ENCODE measurements at regions not wholly inside any gene's neighbourhood (a gene's known extent, or its start where the extent isn't known, plus 50 kb on each side); places are given as distances from the start of the nearest gene placed in this dataset.

DNA sequence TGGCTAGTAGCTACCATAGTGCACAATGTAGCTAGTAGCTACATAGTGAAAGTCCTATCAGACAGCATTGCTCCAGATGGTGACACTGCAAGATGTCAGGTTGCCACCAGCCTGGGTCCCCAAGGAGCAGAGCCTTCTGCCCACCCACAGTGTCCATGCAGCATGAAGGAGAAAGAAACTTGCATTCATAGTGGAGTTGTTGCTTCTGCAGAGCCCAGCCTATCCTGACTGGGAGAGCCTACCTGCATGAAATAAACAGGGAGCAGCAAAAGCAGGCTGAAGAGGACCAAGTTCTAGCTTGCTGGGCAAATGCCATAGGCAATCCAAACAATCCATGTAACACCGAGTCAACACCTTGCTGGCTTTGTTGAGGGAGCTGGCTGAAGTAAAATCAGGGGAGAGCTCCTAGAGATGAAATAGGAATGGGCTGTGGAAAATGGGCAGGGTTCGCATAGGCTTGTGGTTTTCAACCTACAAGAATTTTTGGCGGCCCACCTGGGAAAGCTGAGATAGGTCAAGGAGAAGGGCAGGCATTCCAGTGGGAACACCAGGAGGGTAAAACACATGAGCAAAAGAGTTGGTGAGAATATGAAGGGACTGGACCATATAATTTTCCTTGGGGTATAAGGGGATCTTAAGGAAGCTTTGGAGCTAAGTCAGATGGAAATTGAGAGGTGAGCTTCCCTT lies 195.8 kb downstream of the CYP26B1 start:
- DNase-seq, result no peak

DNA sequence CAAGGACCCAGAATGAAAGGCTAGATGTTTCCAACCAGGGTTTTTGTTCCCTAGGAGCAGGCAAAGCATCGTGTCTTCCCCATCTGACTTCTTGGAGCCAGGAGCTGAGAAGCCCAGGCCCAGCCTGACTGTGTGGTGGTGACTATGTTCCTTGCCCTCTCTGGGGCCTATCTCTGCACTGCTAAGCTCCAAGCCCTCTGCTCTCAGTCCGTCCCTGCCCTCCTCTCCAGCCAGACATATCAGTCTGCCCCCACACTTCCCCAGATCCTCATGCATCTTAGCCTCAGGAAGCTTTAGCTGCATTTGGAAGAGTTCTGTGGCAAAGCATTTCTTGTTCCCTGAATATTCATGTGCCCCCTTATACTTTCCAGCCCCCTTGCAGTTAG lies 196.6 kb downstream of the CYP26B1 start:
- DNase-seq, result no peak

GRCh38 chr2:71950256-71951082 lies 197.2 kb downstream of the CYP26B1 start:
- no peak for DNase-seq

DNA sequence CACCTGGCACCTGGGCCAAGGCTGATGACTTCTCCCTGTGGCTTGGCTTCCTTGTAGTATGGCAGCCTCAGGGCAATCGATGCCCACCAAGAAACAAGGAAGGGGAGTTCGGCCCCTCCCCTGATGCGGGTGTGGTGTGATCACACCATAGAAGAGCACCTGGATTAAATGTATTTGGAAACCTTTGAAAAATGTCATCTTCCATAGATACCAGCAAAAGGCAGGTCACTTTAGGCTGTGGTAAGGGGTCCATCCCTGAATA lies 198.2 kb downstream of the CYP26B1 start:
- DNase-seq, result no peak

DNA sequence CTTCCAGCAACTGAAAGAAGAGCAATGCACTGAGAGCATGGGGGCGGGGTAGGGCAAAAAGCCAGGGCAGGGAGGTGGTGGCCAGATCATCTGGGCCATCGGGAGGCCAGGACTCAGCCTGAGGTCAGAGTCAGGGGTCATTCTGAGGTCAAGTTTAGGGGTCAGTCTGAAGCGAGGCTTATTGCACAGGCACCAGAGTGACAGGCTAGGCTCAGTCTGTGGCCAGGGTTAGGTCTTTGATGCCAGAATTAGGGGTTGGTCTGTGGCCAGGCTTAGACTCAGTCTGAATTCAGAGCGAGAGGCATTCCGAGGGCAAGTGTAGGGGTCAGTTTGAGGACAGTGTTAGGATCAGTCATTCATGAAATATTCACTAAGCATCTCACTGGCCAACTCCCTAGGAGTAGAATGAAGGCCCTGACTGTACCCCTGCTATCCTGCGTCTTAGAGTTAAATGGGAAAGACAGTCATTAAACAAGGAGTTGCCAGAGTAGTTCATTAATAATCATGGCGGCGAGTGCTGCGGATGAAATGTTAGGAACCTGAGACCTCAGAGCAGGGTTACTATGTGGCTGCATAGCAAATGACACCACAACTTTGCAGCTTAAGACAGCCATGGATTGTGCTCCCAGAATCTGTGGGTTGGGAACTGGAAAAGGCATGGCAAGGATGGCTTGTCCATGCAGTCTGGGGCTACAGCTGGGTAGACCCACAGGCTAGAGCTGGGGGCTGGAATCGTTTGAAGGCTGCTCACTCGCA lies 198.7 kb downstream of the CYP26B1 start:
- no peak for DNase-seq

DNA sequence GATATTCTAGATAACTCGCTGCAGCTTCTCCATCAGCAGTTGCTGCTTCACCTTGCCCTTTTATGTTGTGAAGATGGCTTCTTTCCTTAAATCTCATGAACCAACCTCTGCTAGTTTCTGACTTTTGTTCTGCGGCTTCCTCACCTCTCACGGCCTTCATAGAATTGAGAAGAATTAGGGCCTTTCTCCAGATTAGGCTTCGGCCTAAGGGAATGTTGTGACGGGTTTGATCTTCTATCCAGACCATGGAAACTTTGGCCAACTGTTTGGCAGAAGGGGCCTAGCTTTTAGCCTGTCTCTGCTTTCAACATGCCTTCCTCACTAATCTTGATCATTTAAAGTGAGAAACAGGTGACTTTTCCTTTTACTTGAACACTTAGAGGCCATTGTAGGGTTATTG lies 199.9 kb downstream of the CYP26B1 start:
- no peak for DNase-seq

DNA sequence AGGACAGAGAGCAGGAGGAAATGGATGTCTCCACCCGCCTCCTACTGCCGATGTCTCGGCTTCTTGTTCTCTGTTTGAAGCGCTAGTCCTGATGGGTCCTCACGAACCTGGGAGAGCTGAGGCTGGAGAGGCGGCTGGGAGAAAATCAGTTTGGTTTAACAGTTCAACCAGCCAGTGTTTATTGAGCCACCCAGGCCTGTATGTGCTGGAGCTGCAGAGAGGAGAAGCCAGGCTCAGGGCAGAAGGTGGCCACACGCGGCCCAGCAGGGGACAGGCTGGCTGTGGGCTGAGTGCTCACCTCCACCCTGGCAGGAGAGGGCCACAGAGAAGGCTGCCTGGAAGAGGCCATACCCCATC lies 202.1 kb downstream of the CYP26B1 start:
- no peak for DNase-seq

DNA sequence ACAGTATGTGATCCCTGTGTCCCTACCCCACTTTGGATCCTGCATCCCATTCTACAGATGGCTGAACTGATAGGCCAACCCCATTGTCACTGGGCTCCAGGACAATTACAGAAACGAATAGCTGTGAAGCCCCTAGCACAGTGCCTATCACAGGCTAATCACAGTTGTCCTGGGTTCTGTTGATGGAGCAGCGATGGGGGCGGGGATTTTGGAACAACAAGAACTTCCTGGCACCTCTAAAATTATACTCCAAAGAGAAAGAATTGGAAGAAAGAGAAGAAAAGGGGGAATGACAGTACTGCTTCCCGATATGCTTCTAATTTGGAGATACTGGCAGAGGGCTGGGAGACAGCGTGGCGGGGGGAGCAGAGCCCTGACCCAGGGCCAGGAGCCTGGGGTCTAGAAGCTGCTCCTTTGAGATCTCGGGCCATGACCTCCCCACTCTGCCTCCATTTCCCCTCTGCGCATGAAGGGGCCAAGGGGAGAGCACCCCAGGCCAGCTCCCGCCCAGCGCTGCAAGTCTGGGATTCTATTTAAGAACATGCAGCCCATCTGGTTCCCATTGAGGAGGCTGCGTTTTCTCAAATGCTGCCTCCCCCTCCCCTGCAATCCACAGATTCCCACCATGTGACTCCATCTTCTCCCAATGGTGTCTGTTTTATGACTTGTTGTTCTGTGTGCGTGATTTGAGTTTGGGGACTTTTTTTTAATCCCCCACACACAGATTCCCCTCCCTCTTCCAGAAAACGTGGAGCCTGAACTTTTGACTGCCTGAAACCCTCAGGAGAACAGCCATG lies 202.7 kb downstream of the CYP26B1 start:
- no peak for DNase-seq

DNA sequence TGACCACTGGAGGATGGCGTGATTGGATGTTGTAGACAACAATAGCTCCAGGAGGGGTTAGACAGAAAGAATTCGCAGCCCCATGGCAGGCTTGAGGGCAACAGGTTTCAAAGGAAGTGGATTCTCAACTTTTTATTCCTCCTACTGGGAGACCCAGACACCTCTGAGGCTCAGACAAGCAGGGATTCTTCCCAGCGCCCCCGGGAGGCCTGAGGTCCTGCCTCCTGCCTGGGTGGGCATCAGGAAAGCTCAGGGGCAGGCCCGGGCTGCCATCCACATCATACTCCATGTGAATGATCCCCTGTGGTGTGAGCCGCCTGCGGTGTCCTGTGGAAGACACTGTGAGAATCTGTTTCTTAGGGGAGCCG lies 203.5 kb downstream of the CYP26B1 start:
- DNase-seq, result no peak

- no peak for DNase-seq
These were observed 204.2 kb downstream of the CYP26B1 start for GRCh38 chr2:71943238-71944182.

DNA sequence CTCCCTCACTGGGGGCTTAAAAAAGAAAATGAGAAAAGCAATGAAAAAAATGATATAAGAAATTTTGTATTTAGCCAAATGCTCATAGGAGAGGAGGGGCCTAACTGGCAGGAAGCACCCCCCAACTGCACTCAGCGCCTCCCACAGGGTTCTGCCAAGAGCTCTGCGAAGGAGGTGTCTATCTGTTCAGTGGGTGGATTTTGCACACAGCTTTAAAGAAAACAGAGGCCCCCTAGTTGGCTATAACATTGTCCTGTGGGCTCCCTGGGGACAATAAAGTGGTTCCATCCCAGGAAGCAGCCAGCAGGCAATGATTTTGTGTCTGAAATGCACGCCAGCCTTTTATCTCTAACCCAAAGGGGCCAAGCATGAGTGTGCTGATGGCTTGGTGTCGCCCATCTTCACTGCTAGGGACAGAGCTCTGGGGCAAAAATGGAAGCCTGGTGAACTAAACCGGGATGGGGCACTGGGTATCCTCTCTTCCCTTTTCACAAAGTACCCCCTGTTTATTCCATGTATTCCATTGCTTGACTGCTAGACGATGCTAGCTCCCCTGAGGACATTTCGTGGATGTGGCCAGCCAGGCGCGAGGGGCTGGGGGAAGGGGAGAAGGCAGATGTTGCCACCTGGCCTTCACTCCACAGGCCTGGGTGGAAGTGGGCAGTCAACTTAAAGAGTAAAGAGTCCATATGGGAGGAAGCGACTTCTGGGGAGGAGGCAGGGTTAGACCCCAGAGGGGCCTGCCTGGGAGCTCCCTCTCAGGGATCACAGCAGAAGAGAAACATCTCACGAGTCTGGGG lies 205.7 kb downstream of the CYP26B1 start:
- DNase-seq, result no peak

GRCh38 chr2:71940695-71941094 lies 207.0 kb downstream of the CYP26B1 start:
- no peak for DNase-seq

- DNase-seq, result no peak
These were observed 207.8 kb downstream of the CYP26B1 start for GRCh38 chr2:71939588-71940535.

- DNase-seq, result no peak
These were observed 208.7 kb downstream of the CYP26B1 start for GRCh38 chr2:71938659-71939587.

DNA sequence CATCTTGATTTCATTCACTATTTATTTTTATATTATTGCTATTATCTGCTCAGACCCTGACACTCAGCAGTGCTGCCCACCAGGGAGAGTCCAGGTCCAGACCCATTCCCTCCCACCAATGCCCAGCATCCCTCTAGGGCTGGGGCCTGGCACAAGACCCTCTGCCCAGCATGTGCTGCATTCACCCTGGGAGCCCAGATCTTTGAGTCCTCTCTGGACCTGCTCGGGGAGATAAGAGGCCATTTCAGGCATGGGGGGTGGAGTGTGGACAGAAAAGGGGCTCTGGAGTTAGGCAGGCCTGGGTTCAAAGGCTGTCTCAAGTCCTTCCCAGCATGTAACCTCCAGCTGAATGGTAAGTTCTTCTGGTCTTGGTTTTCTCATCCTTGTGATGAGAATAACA lies 209.6 kb downstream of the CYP26B1 start:
- DNase-seq, result no peak

DNA sequence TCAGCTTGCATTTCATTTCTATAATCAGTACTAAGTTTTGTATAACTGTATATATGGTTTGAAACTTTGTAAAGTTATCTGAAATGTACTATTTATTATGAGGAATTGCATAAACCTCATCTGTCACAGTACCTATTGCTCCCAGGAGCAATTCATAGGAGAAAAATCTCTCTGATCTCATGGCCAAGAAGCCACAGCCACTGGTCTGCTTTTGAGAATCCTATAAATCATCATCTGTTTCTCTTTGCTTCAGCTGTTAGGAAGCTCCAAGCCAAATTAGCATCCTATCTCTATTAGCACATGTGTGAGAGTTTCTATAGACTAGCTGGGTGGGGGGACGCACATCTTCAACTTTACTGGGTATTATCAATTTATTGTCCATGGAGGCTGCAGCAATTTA lies 210.3 kb downstream of the CYP26B1 start:
- DNase-seq, result no peak

- DNase-seq, result no peak
These were observed 211.3 kb downstream of the CYP26B1 start for GRCh38 chr2:71936076-71937030.
